Brain microvascular endothelial cell (primary cell): ENCODE measurements at regions not wholly inside any gene's neighbourhood (a gene's known extent, or its start where the extent isn't known, plus 50 kb on each side); places are given as distances from the start of the nearest gene placed in this dataset.
"Not testable (repeated sequence)": the region's sequence is repeated elsewhere in the genome, so short reads cannot be mapped to it uniquely, and the experiment has no call there.

Source experiments
- DNase-seq: peaks from one replicate; pipeline ENCODE4 v3.0.0-alpha.2; 2020
- H3K27ac ChIP-seq: fragments of 250-450 bp; sonication (Bioruptor Pico); 2 replicates; pipeline ENCODE4 v1.5.1; 2020; ENCODE audit warnings: mild to moderate bottlenecking, moderate library complexity
- H3K27me3 ChIP-seq: fragments of 250-450 bp; sonication (Bioruptor Pico); replicated peaks from 2 replicates; pipeline ENCODE4 v1.5.1; 2020; ENCODE audit warnings: mild to moderate bottlenecking
- H3K36me3 ChIP-seq: fragments of 250-450 bp; sonication (Bioruptor Pico); replicated peaks from 2 replicates; pipeline ENCODE4 v1.5.1; 2020; ENCODE audit warnings: mild to moderate bottlenecking
- H3K4me3 ChIP-seq: 2 replicates; pipeline ENCODE4 v1.5.1; 2011; ENCODE audit warnings: low read depth, mild to moderate bottlenecking, control low read depth, low read length, moderate library complexity
- in situ Hi-C: cut with HindIII; loops from 2 replicates; pipeline ENCODE4 v1.10.0; 2017; ENCODE audit warnings: low sequenced_read_pairs, low pct_ligation_motif_present
- TF ChIP-seq, protein P1 (sequence below): IDR thresholded peaks from 2 replicates; pipeline ENCODE4 v1.5.1; 2011; ENCODE audit warnings: low read depth, mild to moderate bottlenecking, moderate library complexity, low read length, control low read depth, inconsistent platforms; ENCODE audit errors: missing control alignments

GRCh38 chr11:116366451-116366850, 406.3 kb downstream of the BUD13 start:
- DNase-seq, result no peak
- H3K4me3 ChIP-seq, result no peak overlapping the region
- no peak overlapping the region for H3K27ac ChIP-seq
- in situ Hi-C loops, result no loop called here
- TF ChIP-seq, protein P1, sequence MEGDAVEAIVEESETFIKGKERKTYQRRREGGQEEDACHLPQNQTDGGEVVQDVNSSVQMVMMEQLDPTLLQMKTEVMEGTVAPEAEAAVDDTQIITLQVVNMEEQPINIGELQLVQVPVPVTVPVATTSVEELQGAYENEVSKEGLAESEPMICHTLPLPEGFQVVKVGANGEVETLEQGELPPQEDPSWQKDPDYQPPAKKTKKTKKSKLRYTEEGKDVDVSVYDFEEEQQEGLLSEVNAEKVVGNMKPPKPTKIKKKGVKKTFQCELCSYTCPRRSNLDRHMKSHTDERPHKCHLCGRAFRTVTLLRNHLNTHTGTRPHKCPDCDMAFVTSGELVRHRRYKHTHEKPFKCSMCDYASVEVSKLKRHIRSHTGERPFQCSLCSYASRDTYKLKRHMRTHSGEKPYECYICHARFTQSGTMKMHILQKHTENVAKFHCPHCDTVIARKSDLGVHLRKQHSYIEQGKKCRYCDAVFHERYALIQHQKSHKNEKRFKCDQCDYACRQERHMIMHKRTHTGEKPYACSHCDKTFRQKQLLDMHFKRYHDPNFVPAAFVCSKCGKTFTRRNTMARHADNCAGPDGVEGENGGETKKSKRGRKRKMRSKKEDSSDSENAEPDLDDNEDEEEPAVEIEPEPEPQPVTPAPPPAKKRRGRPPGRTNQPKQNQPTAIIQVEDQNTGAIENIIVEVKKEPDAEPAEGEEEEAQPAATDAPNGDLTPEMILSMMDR, result no peak
- H3K36me3 ChIP-seq, result no peaks in the 10 kb centered on the region
- no peaks in the 10 kb centered on the region for H3K27me3 ChIP-seq

- not testable (repeated sequence) for H3K36me3 ChIP-seq
Measured at GRCh38 chr11:116364925-116365324, 407.9 kb downstream of the BUD13 start.

DNA sequence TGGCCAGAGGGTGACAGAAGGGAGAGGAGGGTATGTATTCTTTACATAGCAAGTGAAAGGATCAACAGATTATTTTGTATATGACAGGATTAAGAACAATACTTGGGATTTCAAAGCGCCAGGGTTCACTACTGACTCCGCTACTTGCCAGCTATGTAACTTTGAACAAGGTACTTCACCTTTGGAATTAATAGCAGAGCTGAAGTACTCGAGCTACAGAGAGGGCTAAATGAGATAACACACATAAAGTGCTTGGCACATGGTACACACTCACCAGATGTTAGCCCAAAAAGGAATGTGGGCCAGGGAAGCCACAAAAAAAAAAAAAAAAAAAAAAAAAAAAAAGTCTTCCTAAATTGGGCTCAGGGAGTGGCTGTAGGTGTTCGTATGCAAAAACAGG, 408.4 kb downstream of the BUD13 start:
- in situ Hi-C loops, result no loop called here
- Histone ChIP-seq H3K36me3 (no peaks in the 10 kb centered on the region), H3K27ac (no peak overlapping the region), H3K4me3 (no peak overlapping the region), H3K27me3 (no peaks in the 10 kb centered on the region)
- no peak for DNase-seq
- TF ChIP-seq, protein P1, result no peak

More at GRCh38 chr11:116364925-116365324, 407.9 kb downstream of the BUD13 start:
- in situ Hi-C loops, H3K4me3 ChIP-seq, DNase-seq, H3K27ac ChIP-seq, H3K27me3 ChIP-seq: not testable (repeated sequence)

DNA sequence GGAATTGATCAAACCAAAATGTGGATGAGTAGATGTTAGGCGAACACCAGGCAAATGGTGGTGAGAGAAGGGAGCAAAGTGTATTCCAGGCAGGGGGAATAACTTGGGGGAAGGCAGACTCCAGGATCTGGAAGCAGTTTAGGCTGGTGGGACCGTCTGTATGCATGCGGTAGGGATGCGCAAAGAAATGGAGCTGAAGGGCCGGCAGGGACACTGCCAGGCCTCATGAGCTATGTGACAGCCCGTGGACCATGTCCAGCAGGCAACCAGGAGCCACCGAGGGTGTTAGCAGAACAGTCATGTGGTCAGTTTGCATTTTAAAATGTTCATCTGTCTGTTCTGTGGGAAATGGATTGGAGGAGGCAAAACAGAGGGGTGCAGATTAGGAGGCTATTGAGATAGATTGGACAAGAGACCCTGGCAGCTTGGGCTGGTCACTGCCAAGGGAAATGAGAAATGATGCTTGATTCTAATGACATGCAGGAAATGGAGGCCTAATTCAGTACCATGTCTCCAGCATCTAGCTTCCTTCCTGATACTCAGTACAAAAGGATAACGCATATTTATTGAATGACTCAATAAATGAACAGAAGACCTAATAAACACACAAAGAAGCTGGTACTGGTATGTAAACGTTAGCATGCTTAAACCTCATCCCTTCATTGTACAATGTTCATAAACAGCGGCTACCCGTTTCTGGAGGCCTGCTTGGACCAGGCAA, 412.4 kb downstream of the BUD13 start:
- no peak overlapping the region for H3K27ac ChIP-seq
- no peaks in the 10 kb centered on the region for H3K36me3 ChIP-seq
- in situ Hi-C loops, result no loop called here
- DNase-seq, result no peak
- no peak overlapping the region for H3K4me3 ChIP-seq
- no peaks in the 10 kb centered on the region for H3K27me3 ChIP-seq
- TF ChIP-seq, protein P1, result no peak

GRCh38 chr11:116357784-116358544, 414.8 kb downstream of the BUD13 start:
- DNase-seq, result no peak
- no peaks in the 10 kb centered on the region for H3K36me3 ChIP-seq
- H3K27me3 ChIP-seq, result no peaks in the 10 kb centered on the region
- in situ Hi-C loops, result no loop called here
- TF ChIP-seq, protein P1, result peak; percentile 26
- H3K4me3 ChIP-seq, result no peak overlapping the region
- no peak overlapping the region for H3K27ac ChIP-seq

- in situ Hi-C loops, result no loop called here
- no peak overlapping the region for H3K27ac ChIP-seq
- no peak for DNase-seq
- H3K27me3 ChIP-seq, result no peaks in the 10 kb centered on the region
- no peak overlapping the region for H3K4me3 ChIP-seq
- no peaks in the 10 kb centered on the region for H3K36me3 ChIP-seq
- TF ChIP-seq, protein P1, result no peak
Measured at GRCh38 chr11:116356451-116356850, 416.3 kb downstream of the BUD13 start.
